NCI-H510A treated with DMSO at 0.1 percent for 48 hours (cell line): ENCODE measurements at regions not wholly inside any gene's neighbourhood (a gene's known extent, or its start where the extent isn't known, plus 50 kb on each side); places are given as distances from the start of the nearest gene placed in this dataset.
"Not testable (repeated sequence)": the region's sequence is repeated elsewhere in the genome, so short reads cannot be mapped to it uniquely, and the experiment has no call there.

Experiments used
- DNase-seq: peaks from one replicate; lab custom pipeline; 2025; lab: John Stamatoyannopoulos, UW

DNA sequence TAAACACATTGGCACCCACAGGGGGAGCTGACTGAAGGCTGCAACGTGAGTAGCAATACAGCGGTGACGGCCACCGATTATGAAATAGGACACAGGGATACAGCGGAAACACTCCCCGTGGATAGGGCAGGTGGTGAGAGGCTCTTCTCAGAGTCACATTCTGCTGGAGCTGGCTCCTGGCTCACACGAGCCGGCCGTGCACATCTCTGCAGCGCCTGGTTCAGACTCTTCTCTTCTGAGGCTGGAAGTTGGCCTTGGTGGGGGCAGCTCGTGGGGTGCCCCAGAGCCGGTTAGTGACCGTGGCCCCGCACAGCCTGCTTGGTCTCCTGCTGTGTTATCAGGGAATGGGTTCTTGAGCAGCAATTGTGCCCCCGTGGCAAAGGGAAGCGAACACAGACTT is 61.3 kb upstream of the EN2 start:
- DNase-seq: no peak

DNA sequence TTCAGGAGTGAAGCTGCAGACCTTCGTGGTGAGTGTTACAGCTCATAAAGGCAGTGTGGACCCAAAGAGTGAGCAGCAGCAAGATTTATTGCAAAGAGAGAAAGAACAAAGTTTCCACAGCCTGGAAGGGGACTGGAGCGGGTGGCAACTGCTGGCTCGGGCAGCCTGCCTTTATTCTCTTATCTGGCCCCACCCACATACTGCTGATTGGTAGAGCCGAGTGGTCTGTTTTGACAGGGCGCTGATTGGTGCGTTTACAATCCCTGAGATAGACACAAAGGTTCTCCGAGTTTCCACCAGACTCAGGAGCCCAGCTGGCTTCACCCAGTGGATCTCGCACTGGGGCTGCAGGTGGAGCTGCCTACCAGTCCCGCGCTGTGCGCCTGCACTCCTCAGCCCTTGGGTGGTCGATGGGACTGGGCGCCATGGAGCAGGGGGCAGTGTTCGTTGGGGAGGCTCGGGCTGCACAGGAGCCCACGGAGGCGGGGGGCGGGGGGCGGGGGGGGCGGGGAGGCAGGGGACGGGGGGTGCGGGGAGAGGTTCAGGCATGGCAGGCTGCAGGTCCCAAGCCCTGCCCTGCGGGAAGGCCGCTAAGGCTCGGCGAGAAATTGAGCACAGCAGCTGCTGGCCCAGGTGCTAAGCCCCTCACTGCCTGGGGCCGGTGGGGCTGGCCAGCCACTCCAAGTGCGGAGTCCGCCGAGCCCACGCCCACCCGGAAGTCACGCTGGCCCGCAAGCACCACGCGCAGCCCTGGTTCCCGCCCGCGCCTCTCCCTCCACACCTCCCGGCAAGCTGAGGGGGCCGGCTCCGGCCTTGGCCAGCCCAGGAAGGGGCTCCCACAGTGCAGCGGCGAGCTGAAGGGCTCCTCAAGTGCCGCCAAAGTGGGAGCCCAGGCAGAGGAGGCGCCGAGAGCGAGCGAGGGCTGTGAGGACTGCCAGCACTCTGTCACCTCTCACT is 59.9 kb upstream of the EN2 start:
- DNase-seq: not testable (repeated sequence)

DNA sequence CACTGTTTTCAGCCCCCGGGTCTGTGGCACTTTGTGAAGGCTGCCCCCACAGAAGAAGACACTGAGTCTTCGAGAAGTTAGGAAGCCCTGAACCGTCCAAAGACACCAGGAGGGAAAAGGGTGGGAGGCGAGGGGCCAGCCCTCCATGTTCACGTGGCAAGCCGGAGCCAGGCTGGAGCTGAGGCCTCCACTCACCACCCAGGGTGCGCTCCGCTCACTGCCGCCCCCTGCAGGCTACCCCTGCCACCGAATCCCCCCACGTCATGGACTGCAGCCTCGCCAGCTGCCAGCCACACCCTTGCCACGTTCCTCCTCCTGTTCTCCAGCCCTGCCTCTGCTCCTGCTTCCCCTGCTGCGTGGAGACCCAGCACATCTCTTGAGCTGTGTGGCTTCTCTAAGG is 59.0 kb upstream of the EN2 start:
- DNase-seq: no peak

DNA sequence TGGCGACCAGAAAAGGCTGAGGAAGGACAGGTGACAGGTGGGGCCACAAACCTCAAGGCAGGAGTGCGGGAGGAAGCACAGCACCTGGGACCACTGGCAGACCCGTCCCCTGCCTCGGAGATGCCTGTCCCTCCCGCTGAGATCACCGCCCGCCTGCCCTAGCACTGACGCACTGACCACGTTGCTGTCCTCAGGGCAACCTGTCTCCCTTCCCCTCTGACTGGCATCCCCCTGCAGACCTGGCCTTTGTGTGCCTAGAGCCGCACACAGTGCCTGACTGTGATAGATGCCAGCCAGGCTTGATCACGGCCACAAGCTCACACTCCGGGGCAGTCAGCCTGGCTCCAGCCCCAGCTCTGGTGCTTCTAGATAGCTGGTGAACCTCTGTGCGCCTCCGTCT is 58.4 kb upstream of the EN2 start:
- no peak for DNase-seq

DNA sequence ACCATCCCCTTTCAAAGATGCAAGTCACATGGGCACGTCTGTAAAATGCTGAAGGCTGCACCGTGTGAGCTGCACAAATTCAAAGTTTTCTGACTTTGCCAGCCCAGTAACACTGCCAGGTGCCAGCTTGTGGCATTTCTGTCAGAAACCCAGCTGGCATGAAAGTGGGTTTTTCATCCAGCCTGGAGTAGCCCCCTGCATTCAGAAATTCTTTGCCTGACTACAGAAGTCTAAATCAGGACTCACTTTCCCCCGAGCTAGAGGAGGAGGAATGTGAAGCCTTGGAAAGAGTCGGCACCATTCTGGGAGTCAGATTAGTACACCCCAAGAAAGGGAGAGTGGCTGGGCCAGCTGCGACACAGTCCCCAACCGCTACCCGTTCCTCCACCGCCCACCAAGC is 56.7 kb upstream of the EN2 start:
- DNase-seq: no peak

DNA sequence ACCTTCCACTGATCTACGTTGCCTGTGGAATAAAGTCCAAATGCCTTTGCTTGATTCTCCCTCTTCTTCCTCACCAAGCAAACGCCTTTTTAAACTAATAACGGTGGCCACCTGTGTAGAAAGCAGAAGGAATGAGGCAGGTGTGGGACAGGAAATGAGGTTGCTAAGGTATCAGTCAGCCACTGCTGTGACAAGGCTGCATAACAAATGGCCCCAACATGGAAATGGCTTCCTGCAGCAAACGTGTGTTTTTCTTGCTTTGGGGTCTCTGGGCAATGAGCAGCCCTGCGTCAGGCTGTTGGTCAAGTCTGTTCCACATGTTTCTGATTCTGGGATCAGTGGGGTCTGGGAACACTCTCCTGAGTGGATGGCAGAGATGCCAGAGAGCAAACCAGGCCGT is 56.0 kb upstream of the EN2 start:
- no peak for DNase-seq

DNA sequence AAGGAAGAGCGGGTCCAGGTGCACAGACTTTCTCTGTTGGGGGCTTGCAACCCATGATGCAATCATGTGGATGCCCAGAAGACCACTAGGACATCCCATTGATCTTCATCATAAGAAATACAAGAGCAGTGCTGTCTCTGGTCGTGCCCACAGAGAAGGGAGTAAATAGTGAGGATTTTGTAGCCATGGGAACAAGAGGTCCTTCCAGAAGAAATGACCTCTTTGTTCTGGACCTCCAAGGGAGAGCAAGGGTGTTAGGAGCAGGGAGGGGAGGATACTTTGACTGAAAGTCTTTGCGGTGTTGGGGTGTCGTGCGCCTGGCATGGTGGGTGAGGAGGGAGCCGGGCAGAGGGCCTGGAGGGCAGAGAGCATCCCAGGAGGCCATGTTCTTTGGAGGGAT is 55.0 kb upstream of the EN2 start:
- no peak for DNase-seq

DNA sequence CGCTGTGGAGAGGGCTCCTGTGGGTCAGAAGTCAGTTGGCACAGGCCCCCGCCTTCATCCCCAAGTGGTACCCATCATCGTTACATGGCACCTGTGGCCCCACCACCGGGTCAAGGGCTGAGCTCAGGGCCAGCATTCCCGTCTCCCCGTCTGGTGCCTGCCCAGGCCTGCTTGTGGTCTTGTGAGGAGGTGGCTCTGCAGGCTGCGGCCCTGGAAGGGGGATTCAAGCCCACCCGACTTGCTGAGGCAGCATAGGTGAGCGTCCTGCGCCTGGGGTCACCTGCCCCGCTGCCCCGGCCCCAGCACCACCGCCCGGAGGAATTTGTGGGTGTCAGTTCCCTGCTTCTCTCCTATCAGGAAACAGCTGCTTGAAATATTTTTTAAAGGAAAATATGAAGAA is 53.0 kb upstream of the EN2 start:
- no peak for DNase-seq

DNA sequence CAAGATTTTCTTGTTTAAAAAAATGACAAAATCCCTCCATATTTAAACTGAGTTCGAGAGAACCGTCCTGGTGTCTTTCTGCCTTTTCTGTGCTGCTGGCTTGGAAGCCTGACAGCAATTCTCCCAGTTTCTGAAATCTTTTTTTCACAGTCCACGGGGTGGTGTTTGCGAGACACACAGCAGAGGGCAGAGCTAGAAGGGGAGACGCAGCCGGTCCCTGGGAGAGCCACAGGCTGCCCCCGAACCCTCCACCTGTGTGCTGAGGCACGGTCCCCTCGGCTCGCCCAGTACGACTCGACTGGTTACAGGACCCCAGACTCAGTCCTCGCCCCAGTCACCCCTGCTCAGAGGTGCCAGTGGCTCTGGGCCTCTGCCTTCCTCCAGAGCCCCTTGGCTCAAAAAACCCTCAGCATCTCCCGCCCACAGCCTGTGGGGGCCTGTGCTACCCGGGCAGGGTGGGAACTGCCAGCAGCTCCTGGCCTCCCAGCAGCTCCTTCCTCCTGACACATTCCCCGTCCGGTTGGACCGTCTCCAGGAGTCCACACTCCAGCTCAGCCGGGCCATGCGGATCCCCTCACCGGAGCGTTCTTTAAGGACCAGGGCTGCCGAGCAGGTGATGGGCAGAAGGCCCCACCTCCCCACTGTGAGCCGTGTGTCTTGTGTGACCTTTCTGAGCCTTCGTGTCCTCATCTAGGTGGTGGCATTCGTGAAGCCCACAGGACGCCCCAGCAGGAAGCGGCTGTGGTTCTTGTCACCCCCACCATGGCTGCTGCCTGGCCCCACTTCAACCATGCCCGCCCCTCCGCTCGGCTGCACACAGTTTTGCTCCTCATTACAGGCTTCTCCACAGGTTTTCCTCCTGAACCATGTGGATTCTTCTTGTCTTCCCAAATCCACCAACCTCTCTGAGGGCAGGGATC is 52.3 kb upstream of the EN2 start:
- DNase-seq: no peak

DNA sequence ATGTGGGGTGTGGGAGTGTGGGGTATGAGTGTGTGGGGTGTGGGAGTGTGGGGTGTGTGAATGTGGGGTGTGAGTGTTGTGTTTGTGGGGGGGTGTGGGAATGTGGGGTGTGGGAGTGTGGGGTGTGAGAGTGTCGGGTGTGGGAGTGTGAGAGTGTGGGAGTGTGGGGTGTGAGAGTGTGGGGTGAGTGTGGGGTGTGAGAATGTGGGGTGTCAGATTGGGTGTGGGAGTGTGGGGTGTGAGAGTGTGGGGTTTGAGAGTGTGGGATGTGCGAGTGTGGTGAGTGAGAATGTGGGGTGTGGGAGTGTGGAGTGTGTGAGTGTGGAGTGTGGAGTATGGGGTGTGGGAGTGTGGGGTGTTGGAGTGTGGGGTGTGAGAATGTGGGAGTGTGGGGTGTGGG is 50.1 kb upstream of the EN2 start:
- no peak for DNase-seq
